CD14-positive monocyte (primary cell): ENCODE measurements at regions not wholly inside any gene's neighbourhood (a gene's known extent, or its start where the extent isn't known, plus 50 kb on each side); places are given as distances from the start of the nearest gene placed in this dataset.

Experiments
- DNase-seq, 3 donors: peaks; one replicate each; pipeline ENCODE4 v3.0.0-alpha.2; 2011 to 2022
- H2AFZ ChIP-seq: 2 replicates; pipeline ENCODE4 v1.6.0; 2012; ENCODE audit warnings: mild to moderate bottlenecking, low read depth, low read length, inconsistent platforms; ENCODE audit not compliant: insufficient read depth, poor library complexity, severe bottlenecking
- H3K27ac ChIP-seq, 2 donors: 1 replicate in 1 of 2; 2 replicates in 1 of 2; pipeline ENCODE4 v1.5.1; 2012 to 2013; ENCODE audit warnings: low read length in 2 of 2, control low read depth in 1 of 2, inconsistent platforms in 1 of 2, low read depth in 1 of 2, mild to moderate bottlenecking in 1 of 2
- H3K27me3 ChIP-seq, 2 donors: one replicate each; pipeline versions ENCODE4 v1.6.0 to v1.6.1; 2011 to 2013; ENCODE audit warnings: low read length in 2 of 2; ENCODE audit not compliant: control insufficient read depth in 2 of 2, insufficient read depth in 2 of 2
- H3K36me3 ChIP-seq, 2 donors: replicated peaks in 1 of 2; 1 replicate in 1 of 2; 2 replicates in 1 of 2; pipeline versions ENCODE4 v1.5.1 to v1.6.1; 2012 to 2013; ENCODE audit warnings: low read length in 2 of 2, control low read depth in 1 of 2, inconsistent platforms in 1 of 2, mild to moderate bottlenecking in 1 of 2; ENCODE audit not compliant: insufficient read depth in 2 of 2, control insufficient read depth in 1 of 2
- H3K4me1 ChIP-seq, 2 donors: 1 replicate in 1 of 2; 2 replicates in 1 of 2; pipeline versions ENCODE4 v1.5.1 to v1.6.1; 2012 to 2013; ENCODE audit warnings: low read length in 2 of 2, control low read depth in 1 of 2, inconsistent platforms in 1 of 2, mild to moderate bottlenecking in 1 of 2, moderate library complexity in 1 of 2; ENCODE audit not compliant: insufficient read depth in 2 of 2, control insufficient read depth in 1 of 2
- H3K4me2 ChIP-seq: replicated peaks from 2 replicates; pipeline ENCODE3; 2012; ENCODE audit warnings: low read length, moderate library complexity, mild to moderate bottlenecking; ENCODE audit not compliant: poor library complexity, severe bottlenecking; ENCODE audit errors: extremely low read depth
- H3K4me3 ChIP-seq, 3 experiments: fragments of 200-600 bp in 1 of 3; sonication (generic) in 1 of 3; replicated peaks in 1 of 3; 1 replicate in 2 of 3; 2 replicates in 1 of 3; pipeline ENCODE4 v1.5.1; 2011 to 2013; ENCODE audit warnings: low read length in 3 of 3, mild to moderate bottlenecking in 3 of 3, control low read depth in 2 of 3, low read depth in 2 of 3, inconsistent platforms in 1 of 3, moderate library complexity in 1 of 3
- H3K79me2 ChIP-seq: 2 replicates; pipeline ENCODE4 v1.6.0; 2012; ENCODE audit warnings: mild to moderate bottlenecking, control low read depth, inconsistent platforms, low read length, moderate library complexity; ENCODE audit not compliant: insufficient read depth
- H3K9ac ChIP-seq: 2 replicates; pipeline ENCODE4 v1.6.0; 2017; ENCODE audit warnings: low read length, mild to moderate bottlenecking; ENCODE audit not compliant: insufficient read depth, poor library complexity, severe bottlenecking
- H3K9me3 ChIP-seq, 2 donors: replicated peaks in 1 of 2; 1 replicate in 1 of 2; 2 replicates in 1 of 2; pipeline versions ENCODE4 v1.5.1 to v1.6.1; 2012 to 2013; ENCODE audit warnings: low read length in 2 of 2, control low read depth in 1 of 2; ENCODE audit not compliant: control insufficient read depth in 1 of 2, insufficient read depth in 1 of 2
- H4K20me1 ChIP-seq: 2 replicates; pipeline ENCODE4 v1.6.0; 2012; ENCODE audit warnings: mild to moderate bottlenecking, low read length, control low read depth, moderate library complexity; ENCODE audit not compliant: insufficient read depth
- H3K27ac Mint-ChIP-seq, 7 donors: one replicate each; pipeline ENCODE4 v1.8.0; 2020; ENCODE audit warnings: mild to moderate bottlenecking in 7 of 7, mixed read lengths in 7 of 7, moderate library complexity in 6 of 7, inconsistent platforms in 2 of 7
- H3K27me3 Mint-ChIP-seq, 3 donors: one replicate each; pipeline ENCODE4 v1.8.0; 2021 to 2022; ENCODE audit warnings: low read depth in 3 of 3, mild to moderate bottlenecking in 3 of 3, mixed read lengths in 3 of 3, moderate library complexity in 3 of 3, inconsistent platforms in 1 of 3
- H3K36me3 Mint-ChIP-seq, 2 donors: one replicate each; pipeline ENCODE4 v1.8.0; 2020; ENCODE audit warnings: mixed read lengths in 2 of 2, inconsistent platforms in 1 of 2, mild to moderate bottlenecking in 1 of 2
- H3K4me1 Mint-ChIP-seq: one replicate; pipeline ENCODE4 v1.8.0; 2020; ENCODE audit warnings: mild to moderate bottlenecking, mixed read lengths
- H3K4me3 Mint-ChIP-seq, 2 donors: one replicate each; pipeline ENCODE4 v1.8.0; 2020; ENCODE audit warnings: mild to moderate bottlenecking in 2 of 2, mixed read lengths in 2 of 2, moderate library complexity in 1 of 2
- H3K9me3 Mint-ChIP-seq, 7 donors: one replicate each; pipeline ENCODE4 v1.8.0; 2020 to 2022; ENCODE audit warnings: mixed read lengths in 7 of 7, mild to moderate bottlenecking in 6 of 7, moderate library complexity in 6 of 7, inconsistent platforms in 2 of 7
- CTCF ChIP-seq: fragments of 200-600 bp; IDR thresholded peaks from one replicate; pipeline ENCODE4 v1.8.0; 2022; ENCODE audit warnings: antibody characterized with exemption, mild to moderate bottlenecking
- WGBS: methylation state at CpG from one replicate; pipeline ENCODE4 v1.1.5; 2013; ENCODE audit warnings: missing lambda C conversion rate; ENCODE audit not compliant: insufficient coverage; 5-methylcytosine and 5-hydroxymethylcytosine counted together
- intact Hi-C, 2 donors: fragments of 100-400 bp; cut with micrococcal nuclease; formaldehyde crosslinking; loops; one replicate each; pipeline versions ENCODE4 v1.15.0 to v1.15.1; 2023

- 83% methylated on average over 1 of the region's 1 CpG for WGBS
- no peak overlapping the region for H3K4me3 ChIP-seq
- Mint-ChIP-seq H3K27ac (peak overlapping the region in 1 of 7 donors; percentile 6), H3K27me3 (peaks cover 0 to 4% (median 0%) of the 10 kb centered on the region in 3 donors), H3K9me3 (peaks cover 0 to 1% (median 0%) of the 10 kb centered on the region in 7 donors), H3K36me3 (no peaks in the 10 kb centered on the region), H3K4me1 (peaks cover 16% of the 10 kb centered on the region), H3K4me3 (no peak overlapping the region)
- no peaks in the 10 kb centered on the region for H3K36me3 ChIP-seq
- H3K27ac ChIP-seq, result no peak overlapping the region
- peaks cover 10 to 11% of the 10 kb centered on the region in 2 donors for H3K4me1 ChIP-seq
- intact Hi-C loops, result no loop called here
- no peaks in the 10 kb centered on the region for H3K27me3 ChIP-seq
- no peak for DNase-seq
- H4K20me1 ChIP-seq, result no peaks in the 10 kb centered on the region
- H2AFZ ChIP-seq, result no peak overlapping the region
- H3K9ac ChIP-seq, result no peak overlapping the region
- H3K79me2 ChIP-seq, result no peaks in the 10 kb centered on the region
- H3K4me2 ChIP-seq, result no peak overlapping the region
- H3K9me3 ChIP-seq, result no peaks in the 10 kb centered on the region
- no peak for TF ChIP-seq CTCF
These were observed 286.8 kb upstream of the KLF3 start for GRCh38 chr4:38377195-38377594.

- no peaks in the 10 kb centered on the region for H3K79me2 ChIP-seq
- no peak overlapping the region for H3K4me3 ChIP-seq
- 100% methylated on average over 1 of the region's 3 CpGs for WGBS
- Mint-ChIP-seq H3K4me3 (no peak overlapping the region), H3K27ac (no peak overlapping the region), H3K27me3 (peaks cover 0 to 2% (median 0%) of the 10 kb centered on the region in 3 donors), H3K9me3 (peaks cover 0 to 1% (median 0%) of the 10 kb centered on the region in 7 donors), H3K4me1 (peaks cover 5% of the 10 kb centered on the region), H3K36me3 (no peaks in the 10 kb centered on the region)
- intact Hi-C loops, result no loop called here
- DNase-seq, result no peak
- no peaks in the 10 kb centered on the region for H3K27me3 ChIP-seq
- no peak for TF ChIP-seq CTCF
- H3K9ac ChIP-seq, result no peak overlapping the region
- H3K27ac ChIP-seq, result no peak overlapping the region
- no peaks in the 10 kb centered on the region for H4K20me1 ChIP-seq
- peaks cover 5% of the 10 kb centered on the region in 2 donors for H3K4me1 ChIP-seq
- no peaks in the 10 kb centered on the region for H3K9me3 ChIP-seq
- H3K4me2 ChIP-seq, result no peak overlapping the region
- no peak overlapping the region for H2AFZ ChIP-seq
- no peaks in the 10 kb centered on the region for H3K36me3 ChIP-seq
These were observed 285.5 kb upstream of the KLF3 start for GRCh38 chr4:38378478-38378877.
